ENCODE measurements at regions not wholly inside any gene's neighbourhood (a gene's known extent, or its start where the extent isn't known, plus 50 kb on each side); places are given as distances from the start of the nearest gene placed in this dataset.
A peak's percentile ranks its signal among the peaks of the same experiment; 100 is the strongest.

- Histone ChIP-seq H3K36me3 (ENCODE audit: control insufficient read depth, insufficient read depth, low read length) (no peaks in the 10 kb centered on the region), H3K27me3 (ENCODE audit: insufficient read depth, low read length, poor library complexity) (no peaks in the 10 kb centered on the region), H2AK5ac (ENCODE audit: low read length) (no peak overlapping the region), H3K4me2 (ENCODE audit: low read length) (no peak overlapping the region), H3K79me2 (ENCODE audit: control insufficient read depth, insufficient read depth, low read length) (no peaks in the 10 kb centered on the region), H3K56ac (ENCODE audit: low read length) (no peak overlapping the region), H3K79me1 (ENCODE audit: low read length) (no peaks in the 10 kb centered on the region), H2BK5ac (ENCODE audit: low read length) (no peak overlapping the region), H3K23ac (ENCODE audit: low read length) (no peak overlapping the region), H2BK15ac (replicated peaks; ENCODE audit: low read depth) (no peak overlapping the region), H4K5ac (ENCODE audit: low read length) (no peak overlapping the region), H3K4me1 (ENCODE audit: control insufficient read depth, low read depth, low read length) (no peaks in the 10 kb centered on the region), H4K8ac (ENCODE audit: low read depth, low read length) (no peak overlapping the region), H3K4ac (ENCODE audit: low read depth, low read length) (no peak overlapping the region), H3K18ac (ENCODE audit: low read length) (no peak overlapping the region), H3K27ac (ENCODE audit: low read depth, low read length) (no peak overlapping the region), H2BK120ac (ENCODE audit: low read depth, low read length) (no peak overlapping the region), H3K9ac (ENCODE audit: low read length) (no peak overlapping the region), H3K4me3 (ENCODE audit: low read length) (no peak overlapping the region)
- no peak for DNase-seq
- WGBS (ENCODE audit: extremely low coverage, insufficient coverage, low lambda C conversion rate) = no CpG with 5 or more reads among the region's 1 CpG
Measured at GRCh38 chr2:21658269-21658668, 534.5 kb downstream of the TDRD15 start.

GRCh38 chr2:21658907-21659477 is 535.2 kb downstream of the TDRD15 start:
- no peak overlapping the region for H4K5ac ChIP-seq (ENCODE audit: low read length)
- WGBS (ENCODE audit: extremely low coverage, insufficient coverage, low lambda C conversion rate) = no CpG with 5 or more reads among the region's 8 CpGs
- H2BK120ac ChIP-seq (ENCODE audit: low read depth, low read length) = no peak overlapping the region

GRCh38 chr2:21664083-21664482 is 540.3 kb downstream of the TDRD15 start:
- Histone ChIP-seq H3K4me2 (ENCODE audit: low read length) (no peak overlapping the region), H2BK120ac (ENCODE audit: low read depth, low read length) (no peak overlapping the region), H3K27ac (ENCODE audit: low read depth, low read length) (no peak overlapping the region), H3K27me3 (ENCODE audit: insufficient read depth, low read length, poor library complexity) (no peaks in the 10 kb centered on the region), H3K36me3 (ENCODE audit: control insufficient read depth, insufficient read depth, low read length) (no peaks in the 10 kb centered on the region), H2BK15ac (replicated peaks; ENCODE audit: low read depth) (no peak overlapping the region), H4K8ac (ENCODE audit: low read depth, low read length) (no peak overlapping the region), H2AK5ac (ENCODE audit: low read length) (no peak overlapping the region), H3K79me2 (ENCODE audit: control insufficient read depth, insufficient read depth, low read length) (no peaks in the 10 kb centered on the region), H2BK5ac (ENCODE audit: low read length) (no peak overlapping the region), H3K4me3 (ENCODE audit: low read length) (no peak overlapping the region), H3K23ac (ENCODE audit: low read length) (no peak overlapping the region), H3K4me1 (ENCODE audit: control insufficient read depth, low read depth, low read length) (no peaks in the 10 kb centered on the region), H3K9ac (ENCODE audit: low read length) (no peak overlapping the region), H3K56ac (ENCODE audit: low read length) (no peak overlapping the region), H4K5ac (ENCODE audit: low read length) (no peak overlapping the region), H3K79me1 (ENCODE audit: low read length) (no peaks in the 10 kb centered on the region), H3K4ac (ENCODE audit: low read depth, low read length) (no peak overlapping the region), H3K18ac (ENCODE audit: low read length) (no peak overlapping the region)
- no peak for DNase-seq
- no CpG with 5 or more reads among the region's 7 CpGs for WGBS (ENCODE audit: extremely low coverage, insufficient coverage, low lambda C conversion rate)

More at GRCh38 chr2:21658907-21659477, 535.2 kb downstream of the TDRD15 start:
- no peaks in the 10 kb centered on the region for H3K36me3 ChIP-seq (ENCODE audit: control insufficient read depth, insufficient read depth, low read length)
- no peak for DNase-seq
- H3K4me2 ChIP-seq (ENCODE audit: low read length) = no peak overlapping the region
- no peaks in the 10 kb centered on the region for H3K4me1 ChIP-seq (ENCODE audit: control insufficient read depth, low read depth, low read length)
- no peak overlapping the region for H2BK15ac ChIP-seq (replicated peaks; ENCODE audit: low read depth)
- no peak overlapping the region for H4K8ac ChIP-seq (ENCODE audit: low read depth, low read length)
- H3K79me1 ChIP-seq (ENCODE audit: low read length) = no peaks in the 10 kb centered on the region
- no peak overlapping the region for H3K56ac ChIP-seq (ENCODE audit: low read length)
- no peak overlapping the region for H2AK5ac ChIP-seq (ENCODE audit: low read length)
- H3K79me2 ChIP-seq (ENCODE audit: control insufficient read depth, insufficient read depth, low read length) = no peaks in the 10 kb centered on the region
- no peak overlapping the region for H2BK5ac ChIP-seq (ENCODE audit: low read length)
- H3K4ac ChIP-seq (ENCODE audit: low read depth, low read length) = no peak overlapping the region
- no peak overlapping the region for H3K4me3 ChIP-seq (ENCODE audit: low read length)
- no peak overlapping the region for H3K27ac ChIP-seq (ENCODE audit: low read depth, low read length)
- H3K27me3 ChIP-seq (ENCODE audit: insufficient read depth, low read length, poor library complexity) = no peaks in the 10 kb centered on the region
- H3K23ac ChIP-seq (ENCODE audit: low read length) = no peak overlapping the region
- H3K9ac ChIP-seq (ENCODE audit: low read length) = no peak overlapping the region
- no peak overlapping the region for H3K18ac ChIP-seq (ENCODE audit: low read length)

GRCh38 chr2:21667638-21668037 is 543.9 kb downstream of the TDRD15 start:
- no peak overlapping the region for H4K8ac ChIP-seq (ENCODE audit: low read depth, low read length)
- H3K9ac ChIP-seq (ENCODE audit: low read length) = no peak overlapping the region
- H3K79me1 ChIP-seq (ENCODE audit: low read length) = no peaks in the 10 kb centered on the region
- H3K79me2 ChIP-seq (ENCODE audit: control insufficient read depth, insufficient read depth, low read length) = no peaks in the 10 kb centered on the region
- no peak overlapping the region for H2BK120ac ChIP-seq (ENCODE audit: low read depth, low read length)
- no peak overlapping the region for H3K23ac ChIP-seq (ENCODE audit: low read length)
- H3K18ac ChIP-seq (ENCODE audit: low read length) = no peak overlapping the region
- no peaks in the 10 kb centered on the region for H3K36me3 ChIP-seq (ENCODE audit: control insufficient read depth, insufficient read depth, low read length)
- no peak overlapping the region for H3K56ac ChIP-seq (ENCODE audit: low read length)
- no peaks in the 10 kb centered on the region for H3K4me1 ChIP-seq (ENCODE audit: control insufficient read depth, low read depth, low read length)
- no peak overlapping the region for H2AK5ac ChIP-seq (ENCODE audit: low read length)
- WGBS (ENCODE audit: extremely low coverage, insufficient coverage, low lambda C conversion rate) = no CpG with 5 or more reads among the region's 5 CpGs
- no peak overlapping the region for H3K4me3 ChIP-seq (ENCODE audit: low read length)
- H3K27me3 ChIP-seq (ENCODE audit: insufficient read depth, low read length, poor library complexity) = no peaks in the 10 kb centered on the region
- no peak overlapping the region for H3K4ac ChIP-seq (ENCODE audit: low read depth, low read length)
- no peak overlapping the region for H3K27ac ChIP-seq (ENCODE audit: low read depth, low read length)
- H2BK15ac ChIP-seq (replicated peaks; ENCODE audit: low read depth) = no peak overlapping the region
- no peak overlapping the region for H4K5ac ChIP-seq (ENCODE audit: low read length)
- no peak overlapping the region for H3K4me2 ChIP-seq (ENCODE audit: low read length)
- no peak overlapping the region for H2BK5ac ChIP-seq (ENCODE audit: low read length)
- peak; percentile 18 for DNase-seq

- Histone ChIP-seq H3K23ac (ENCODE audit: low read length) (no peak overlapping the region), H3K4me2 (ENCODE audit: low read length) (no peak overlapping the region), H4K5ac (ENCODE audit: low read length) (no peak overlapping the region), H2BK15ac (replicated peaks; ENCODE audit: low read depth) (no peak overlapping the region), H3K27me3 (ENCODE audit: insufficient read depth, low read length, poor library complexity) (no peaks in the 10 kb centered on the region), H3K79me1 (ENCODE audit: low read length) (no peaks in the 10 kb centered on the region), H4K8ac (ENCODE audit: low read depth, low read length) (no peak overlapping the region), H2AK5ac (ENCODE audit: low read length) (no peak overlapping the region), H2BK120ac (ENCODE audit: low read depth, low read length) (no peak overlapping the region), H3K9ac (ENCODE audit: low read length) (no peak overlapping the region), H3K36me3 (ENCODE audit: control insufficient read depth, insufficient read depth, low read length) (no peaks in the 10 kb centered on the region), H3K18ac (ENCODE audit: low read length) (no peak overlapping the region), H3K4me3 (ENCODE audit: low read length) (no peak overlapping the region), H3K4ac (ENCODE audit: low read depth, low read length) (no peak overlapping the region), H2BK5ac (ENCODE audit: low read length) (no peak overlapping the region), H3K79me2 (ENCODE audit: control insufficient read depth, insufficient read depth, low read length) (no peaks in the 10 kb centered on the region), H3K56ac (ENCODE audit: low read length) (no peak overlapping the region), H3K4me1 (ENCODE audit: control insufficient read depth, low read depth, low read length) (no peaks in the 10 kb centered on the region), H3K27ac (ENCODE audit: low read depth, low read length) (no peak overlapping the region)
- DNase-seq = no peak
- WGBS (ENCODE audit: extremely low coverage, insufficient coverage, low lambda C conversion rate) = no CpG with 5 or more reads among the region's 5 CpGs
Measured at GRCh38 chr2:21668078-21668710, 544.4 kb downstream of the TDRD15 start.

GRCh38 chr2:21676041-21676440 is 552.3 kb downstream of the TDRD15 start:
- Histone ChIP-seq H3K23ac (ENCODE audit: low read length) (no peak overlapping the region), H2BK15ac (replicated peaks; ENCODE audit: low read depth) (no peak overlapping the region), H2BK5ac (ENCODE audit: low read length) (no peak overlapping the region), H3K4me3 (ENCODE audit: low read length) (no peak overlapping the region), H3K27ac (ENCODE audit: low read depth, low read length) (no peak overlapping the region), H3K4me1 (ENCODE audit: control insufficient read depth, low read depth, low read length) (no peaks in the 10 kb centered on the region), H2BK120ac (ENCODE audit: low read depth, low read length) (no peak overlapping the region), H3K79me2 (ENCODE audit: control insufficient read depth, insufficient read depth, low read length) (no peaks in the 10 kb centered on the region), H3K4me2 (ENCODE audit: low read length) (no peak overlapping the region), H3K36me3 (ENCODE audit: control insufficient read depth, insufficient read depth, low read length) (no peaks in the 10 kb centered on the region), H2AK5ac (ENCODE audit: low read length) (no peak overlapping the region), H3K56ac (ENCODE audit: low read length) (no peak overlapping the region), H3K18ac (ENCODE audit: low read length) (no peak overlapping the region), H3K27me3 (ENCODE audit: insufficient read depth, low read length, poor library complexity) (no peaks in the 10 kb centered on the region), H3K79me1 (ENCODE audit: low read length) (no peaks in the 10 kb centered on the region), H3K9ac (ENCODE audit: low read length) (no peak overlapping the region), H3K4ac (ENCODE audit: low read depth, low read length) (no peak overlapping the region), H4K8ac (ENCODE audit: low read depth, low read length) (no peak overlapping the region), H4K5ac (ENCODE audit: low read length) (no peak overlapping the region)
- DNase-seq = no peak
- no CpG with 5 or more reads among the region's 1 CpG for WGBS (ENCODE audit: extremely low coverage, insufficient coverage, low lambda C conversion rate)
